HEK293 (cell line): ENCODE measurements at regions not wholly inside any gene's neighbourhood (a gene's known extent, or its start where the extent isn't known, plus 50 kb on each side); places are given as distances from the start of the nearest gene placed in this dataset.

ENCODE experiments used
- CTCF ChIA-PET: fragments of 350-600 bp; formaldehyde crosslinking; extraction: SDS; loops from one replicate; lab custom pipeline; 2021; ENCODE audit warnings: antibody characterized with exemption; lab: Yijun Ruan, JAX
- POLR2A ChIA-PET: fragments of 300-600 bp; formaldehyde crosslinking; extraction: SDS; loops from one replicate; lab custom pipeline; 2020; ENCODE audit warnings: antibody characterized with exemption, inconsistent platforms; lab: Yijun Ruan, JAX
- H3K27ac ChIP-seq: fragments of 200-500 bp; sonication (Bioruptor generic); 2 replicates; pipeline ENCODE4 v1.5.1; 2014; ENCODE audit warnings: low read depth, low read length, control low read depth, inconsistent platforms; ENCODE audit errors: extremely low read depth
- H3K36me3 ChIP-seq, 2 experiments: fragments of 200-500 bp in 1 of 2; sonication (Bioruptor generic) in 1 of 2; 1 replicate in 1 of 2; 2 replicates in 1 of 2; pipeline ENCODE4 v1.5.1; 2014 to 2017; ENCODE audit warnings: inconsistent platforms in 2 of 2, low read length in 2 of 2; ENCODE audit not compliant: control insufficient read depth in 2 of 2, insufficient read depth in 1 of 2
- H3K4me1 ChIP-seq: fragments of 200-500 bp; sonication (Bioruptor generic); 2 replicates; pipeline ENCODE4 v1.5.1; 2014; ENCODE audit warnings: mild to moderate bottlenecking, low read length, inconsistent platforms; ENCODE audit not compliant: control insufficient read depth, insufficient read depth
- H3K4me3 ChIP-seq: 2 replicates; pipeline ENCODE4 v1.5.1; 2011; ENCODE audit warnings: low read depth, mild to moderate bottlenecking, control low read depth, low read length, moderate library complexity
- H3K9me3 ChIP-seq: fragments of 200-500 bp; sonication (Bioruptor generic); 2 replicates; pipeline ENCODE4 v1.5.1; 2014; ENCODE audit warnings: low read depth, low read length, inconsistent platforms; ENCODE audit not compliant: control insufficient read depth, insufficient read depth
- BCL11A ChIP-seq: fragments of 450-650 bp; formaldehyde crosslinking; IDR thresholded peaks from 2 replicates; pipeline ENCODE4 v1.5.1; 2016; ENCODE audit warnings: low read depth, missing biosample characterization, missing genetic modification characterization
- ELK4 ChIP-seq: IDR thresholded peaks from 2 replicates; pipeline ENCODE4 v1.6.1; 2011; ENCODE audit warnings: mild to moderate bottlenecking, low read depth, low read length, borderline replicate concordance
- HOXC10 ChIP-seq: sonication (generic); formaldehyde crosslinking; IDR thresholded peaks from 2 replicates; pipeline ENCODE4 v1.8.1; 2023; ENCODE audit warnings: mild to moderate bottlenecking, missing genetic modification reagents
- MEIS1 ChIP-seq: sonication (generic); formaldehyde crosslinking; IDR thresholded peaks from 2 replicates; pipeline ENCODE4 v1.8.1; 2022; ENCODE audit warnings: missing genetic modification reagents, mild to moderate bottlenecking, borderline replicate concordance
- MZF1 ChIP-seq: fragments of 450-650 bp; formaldehyde crosslinking; IDR thresholded peaks from 2 replicates; pipeline ENCODE4 v1.5.1; 2017; ENCODE audit warnings: missing biosample characterization, missing genetic modification characterization, borderline replicate concordance
- SCRT1 ChIP-seq: fragments of 450-650 bp; formaldehyde crosslinking; IDR thresholded peaks from 2 replicates; pipeline ENCODE4 v1.5.1; 2016; ENCODE audit warnings: missing biosample characterization, missing genetic modification characterization, borderline replicate concordance
- ZBTB1 ChIP-seq: fragments of 450-650 bp; formaldehyde crosslinking; IDR thresholded peaks from 2 replicates; pipeline ENCODE4 v1.5.1; 2016; ENCODE audit warnings: missing biosample characterization, missing genetic modification characterization
- ZNF146 ChIP-seq: fragments of 450-650 bp; formaldehyde crosslinking; IDR thresholded peaks from 2 replicates; pipeline ENCODE4 v1.5.1; 2016; ENCODE audit warnings: missing biosample characterization, missing genetic modification characterization
- ZNF148 ChIP-seq: fragments of 450-650 bp; formaldehyde crosslinking; IDR thresholded peaks from 2 replicates; pipeline ENCODE4 v1.5.0; 2017; ENCODE audit warnings: missing biosample characterization, missing genetic modification characterization, borderline replicate concordance
- ZNF16 ChIP-seq: fragments of 450-650 bp; formaldehyde crosslinking; IDR thresholded peaks from 2 replicates; pipeline ENCODE4 v1.5.1; 2016; ENCODE audit warnings: low read depth, missing biosample characterization, missing genetic modification characterization
- ZNF223 ChIP-seq: fragments of 450-650 bp; formaldehyde crosslinking; IDR thresholded peaks from 2 replicates; pipeline ENCODE4 v1.5.1; 2016; ENCODE audit warnings: missing biosample characterization, missing genetic modification characterization
- ZNF26 ChIP-seq: fragments of 450-650 bp; formaldehyde crosslinking; IDR thresholded peaks from 2 replicates; pipeline ENCODE4 v1.5.1; 2016; ENCODE audit warnings: missing biosample characterization, missing genetic modification characterization
- ZNF280C ChIP-seq: fragments of 450-650 bp; formaldehyde crosslinking; IDR thresholded peaks from 2 replicates; pipeline ENCODE4 v1.5.1; 2016; ENCODE audit warnings: missing biosample characterization, missing genetic modification characterization
- ZNF292 ChIP-seq: fragments of 450-650 bp; formaldehyde crosslinking; IDR thresholded peaks from 2 replicates; pipeline ENCODE4 v1.5.1; 2016; ENCODE audit warnings: low read depth, missing biosample characterization, missing genetic modification characterization, borderline replicate concordance
- ZNF350 ChIP-seq: fragments of 450-650 bp; formaldehyde crosslinking; IDR thresholded peaks from 2 replicates; pipeline ENCODE4 v1.5.0; 2017; ENCODE audit warnings: missing biosample characterization, mild to moderate bottlenecking, missing genetic modification characterization
- ZNF391 ChIP-seq: fragments of 450-650 bp; formaldehyde crosslinking; IDR thresholded peaks from 2 replicates; pipeline ENCODE4 v1.5.1; 2016; ENCODE audit warnings: low read depth, missing biosample characterization, missing genetic modification characterization, borderline replicate concordance
- ZNF404 ChIP-seq: fragments of 450-650 bp; formaldehyde crosslinking; IDR thresholded peaks from 2 replicates; pipeline ENCODE4 v1.5.1; 2017; ENCODE audit warnings: missing biosample characterization, missing genetic modification characterization
- ZNF433 ChIP-seq: fragments of 450-650 bp; formaldehyde crosslinking; IDR thresholded peaks from 2 replicates; pipeline ENCODE4 v1.5.1; 2016; ENCODE audit warnings: missing biosample characterization, missing genetic modification characterization, low read depth
- ZNF488 ChIP-seq: fragments of 450-650 bp; formaldehyde crosslinking; IDR thresholded peaks from 2 replicates; pipeline ENCODE4 v1.5.1; 2016; ENCODE audit warnings: missing biosample characterization, missing genetic modification characterization
- ZNF514 ChIP-seq: fragments of 450-650 bp; formaldehyde crosslinking; IDR thresholded peaks from 2 replicates; pipeline ENCODE4 v1.5.1; 2016; ENCODE audit warnings: missing biosample characterization, missing genetic modification characterization
- ZNF580 ChIP-seq: fragments of 450-650 bp; formaldehyde crosslinking; IDR thresholded peaks from 2 replicates; pipeline ENCODE4 v1.5.1; 2016; ENCODE audit warnings: missing biosample characterization, missing genetic modification characterization
- ZNF600 ChIP-seq: fragments of 450-650 bp; formaldehyde crosslinking; IDR thresholded peaks from 2 replicates; pipeline ENCODE4 v1.5.1; 2016; ENCODE audit warnings: missing biosample characterization, missing genetic modification characterization
- ZNF639 ChIP-seq: fragments of 450-650 bp; formaldehyde crosslinking; IDR thresholded peaks from 2 replicates; pipeline ENCODE4 v1.5.1; 2016; ENCODE audit warnings: missing biosample characterization, missing genetic modification characterization
- ZNF785 ChIP-seq: fragments of 450-650 bp; formaldehyde crosslinking; IDR thresholded peaks from 2 replicates; pipeline ENCODE4 v1.5.1; 2016; ENCODE audit warnings: missing biosample characterization, missing genetic modification characterization

- no peak for TF ChIP-seq ZNF148 (tag by site-specific recombination)
- TF ChIP-seq MEIS1 (CRISPR knock-in tag), result no peak
- TF ChIP-seq ELK4, result no peak
- TF ChIP-seq ZNF404 (tag by site-specific recombination), result no peak
- TF ChIP-seq, all 188 proteins: peak for 0
These were observed 683.7 kb downstream of the EPM2A start (continued) for GRCh38 chr6:145051661-145052060.

- POLR2A ChIA-PET, result no interaction called here
- CTCF ChIA-PET, result no interaction called here
- TF ChIP-seq ZNF391 (tag by site-specific recombination) (no peak), ZNF280C (tag by site-specific recombination) (no peak)
- Histone ChIP-seq H3K4me1 (no peaks in the 10 kb centered on the region), H3K27ac (no peak overlapping the region), H3K9me3 (no peaks in the 10 kb centered on the region), H3K36me3 (no peaks in the 10 kb centered on the region), H3K4me3 (no peak overlapping the region)
These were observed 679.8 kb downstream of the EPM2A start for GRCh38 chr6:145055567-145055966.

GRCh38 chr6:145060714-145061113, 674.6 kb downstream of the EPM2A start:
- no peak overlapping the region for H3K27ac ChIP-seq
- H3K9me3 ChIP-seq, result no peaks in the 10 kb centered on the region
- H3K36me3 ChIP-seq, result no peaks in the 10 kb centered on the region
- ChIA-PET POLR2A (no interaction called here), CTCF (no interaction called here)
- H3K4me3 ChIP-seq, result no peak overlapping the region
- no peaks in the 10 kb centered on the region for H3K4me1 ChIP-seq
- no peak for TF ChIP-seq ZNF16
- TF ChIP-seq ZNF223 (tag by site-specific recombination), result no peak
- no peak for TF ChIP-seq ZBTB1 (tag by site-specific recombination)
- no peak for TF ChIP-seq ZNF292 (tag by site-specific recombination)
- no peak for TF ChIP-seq ZNF26 (tag by site-specific recombination)
- TF ChIP-seq ZNF639, result no peak
- TF ChIP-seq SCRT1 (tag by site-specific recombination), result no peak
- TF ChIP-seq ZNF580 (tag by site-specific recombination), result no peak
- TF ChIP-seq ZNF433 (tag by site-specific recombination), result no peak
- no peak for TF ChIP-seq ZNF146 (tag by site-specific recombination)
- no peak for TF ChIP-seq HOXC10 (CRISPR knock-in tag)
- no peak for TF ChIP-seq ZNF514 (tag by site-specific recombination)
- TF ChIP-seq ZNF488, result no peak
- no peak for TF ChIP-seq ZNF600 (tag by site-specific recombination)
- TF ChIP-seq ZNF785, result no peak
- TF ChIP-seq ZNF350 (tag by site-specific recombination), result no peak
- no peak for TF ChIP-seq MZF1 (tag by site-specific recombination)
- TF ChIP-seq BCL11A (tag by site-specific recombination), result no peak
